WTC11 (cell line): ENCODE measurements at regions not wholly inside any gene's neighbourhood (a gene's known extent, or its start where the extent isn't known, plus 50 kb on each side); places are given as distances from the start of the nearest gene placed in this dataset.

ENCODE experiments used
- FOXJ3 ChIP-seq: sonication (generic); formaldehyde crosslinking; IDR thresholded peaks from 2 replicates; pipeline ENCODE4 v1.9.0; 2021; ENCODE audit warnings: missing genetic modification reagents, mild to moderate bottlenecking, borderline replicate concordance
- JAZF1 ChIP-seq: fragments of 250-450 bp; sonication (Bioruptor Pico); IDR thresholded peaks from 2 replicates; pipeline ENCODE4 v1.9.0; 2021; ENCODE audit warnings: moderate library complexity, mild to moderate bottlenecking, inconsistent platforms
- NFE2L1 ChIP-seq: sonication (generic); formaldehyde crosslinking; IDR thresholded peaks from 2 replicates; pipeline ENCODE4 v1.8.1; 2023; ENCODE audit warnings: missing genetic modification reagents
- SMAD3 ChIP-seq: sonication (generic); formaldehyde crosslinking; IDR thresholded peaks from 2 replicates; pipeline ENCODE4 v1.8.0; 2022; ENCODE audit warnings: missing genetic modification reagents, mild to moderate bottlenecking, borderline replicate concordance
- SP1 ChIP-seq: sonication (generic); formaldehyde crosslinking; conservative IDR thresholded peaks from 2 replicates; pipeline ENCODE4 v1.8.1; 2022; ENCODE audit warnings: missing genetic modification reagents
- ZNF232 ChIP-seq: sonication (generic); formaldehyde crosslinking; IDR thresholded peaks from 2 replicates; pipeline ENCODE4 v1.8.0; 2022; ENCODE audit warnings: mild to moderate bottlenecking, missing genetic modification reagents
- TF ChIP-seq, protein P1 (sequence below): sonication (generic); formaldehyde crosslinking; IDR thresholded peaks from 2 replicates; pipeline ENCODE4 v1.8.0; 2022; ENCODE audit warnings: mild to moderate bottlenecking, missing genetic modification reagents
- TF ChIP-seq, protein P2 (sequence below): fragments of 200-600 bp; IDR thresholded peaks from 2 replicates; pipeline ENCODE4 v1.8.0; 2022; ENCODE audit warnings: antibody characterized with exemption
- TF ChIP-seq, protein P3 (sequence below): sonication (generic); formaldehyde crosslinking; IDR thresholded peaks from 2 replicates; pipeline ENCODE4 v1.8.0; 2023; ENCODE audit warnings: missing genetic modification reagents, mild to moderate bottlenecking, borderline replicate concordance
- TF ChIP-seq, protein P4 (sequence below): sonication (generic); formaldehyde crosslinking; IDR thresholded peaks from 2 replicates; pipeline ENCODE4 v1.8.1; 2023; ENCODE audit warnings: mild to moderate bottlenecking, missing genetic modification reagents, moderate library complexity

DNA sequence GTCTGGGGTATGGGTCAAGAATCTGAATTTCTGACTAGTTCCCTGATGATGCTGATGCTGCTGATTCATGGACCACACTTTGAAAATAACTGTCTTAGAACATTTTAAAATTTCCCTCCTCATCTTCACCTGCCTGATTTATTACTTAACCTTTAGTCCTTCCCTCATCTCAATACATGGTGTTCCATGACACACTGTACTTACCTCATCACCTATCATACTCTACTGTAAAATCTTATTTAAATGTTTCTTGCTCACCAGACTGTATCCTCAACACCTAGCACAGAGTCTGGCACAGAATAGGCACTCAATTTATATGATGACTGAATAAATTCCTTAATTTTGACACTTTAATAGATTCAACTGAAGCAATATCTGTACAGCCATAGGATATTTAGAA lies 95.7 kb downstream of the FAM161A start:
- TF ChIP-seq ZNF232 (CRISPR knock-in tag) (no peak), JAZF1 (CRISPR knock-in tag) (no peak), FOXJ3 (CRISPR knock-in tag) (no peak), SP1 (no peak), NFE2L1 (CRISPR knock-in tag) (no peak), SMAD3 (CRISPR knock-in tag) (no peak)
- TF ChIP-seq, protein P1, sequence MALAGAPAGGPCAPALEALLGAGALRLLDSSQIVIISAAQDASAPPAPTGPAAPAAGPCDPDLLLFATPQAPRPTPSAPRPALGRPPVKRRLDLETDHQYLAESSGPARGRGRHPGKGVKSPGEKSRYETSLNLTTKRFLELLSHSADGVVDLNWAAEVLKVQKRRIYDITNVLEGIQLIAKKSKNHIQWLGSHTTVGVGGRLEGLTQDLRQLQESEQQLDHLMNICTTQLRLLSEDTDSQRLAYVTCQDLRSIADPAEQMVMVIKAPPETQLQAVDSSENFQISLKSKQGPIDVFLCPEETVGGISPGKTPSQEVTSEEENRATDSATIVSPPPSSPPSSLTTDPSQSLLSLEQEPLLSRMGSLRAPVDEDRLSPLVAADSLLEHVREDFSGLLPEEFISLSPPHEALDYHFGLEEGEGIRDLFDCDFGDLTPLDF: no peak
- TF ChIP-seq, protein P2, sequence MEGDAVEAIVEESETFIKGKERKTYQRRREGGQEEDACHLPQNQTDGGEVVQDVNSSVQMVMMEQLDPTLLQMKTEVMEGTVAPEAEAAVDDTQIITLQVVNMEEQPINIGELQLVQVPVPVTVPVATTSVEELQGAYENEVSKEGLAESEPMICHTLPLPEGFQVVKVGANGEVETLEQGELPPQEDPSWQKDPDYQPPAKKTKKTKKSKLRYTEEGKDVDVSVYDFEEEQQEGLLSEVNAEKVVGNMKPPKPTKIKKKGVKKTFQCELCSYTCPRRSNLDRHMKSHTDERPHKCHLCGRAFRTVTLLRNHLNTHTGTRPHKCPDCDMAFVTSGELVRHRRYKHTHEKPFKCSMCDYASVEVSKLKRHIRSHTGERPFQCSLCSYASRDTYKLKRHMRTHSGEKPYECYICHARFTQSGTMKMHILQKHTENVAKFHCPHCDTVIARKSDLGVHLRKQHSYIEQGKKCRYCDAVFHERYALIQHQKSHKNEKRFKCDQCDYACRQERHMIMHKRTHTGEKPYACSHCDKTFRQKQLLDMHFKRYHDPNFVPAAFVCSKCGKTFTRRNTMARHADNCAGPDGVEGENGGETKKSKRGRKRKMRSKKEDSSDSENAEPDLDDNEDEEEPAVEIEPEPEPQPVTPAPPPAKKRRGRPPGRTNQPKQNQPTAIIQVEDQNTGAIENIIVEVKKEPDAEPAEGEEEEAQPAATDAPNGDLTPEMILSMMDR: no peak
- TF ChIP-seq, protein P3, sequence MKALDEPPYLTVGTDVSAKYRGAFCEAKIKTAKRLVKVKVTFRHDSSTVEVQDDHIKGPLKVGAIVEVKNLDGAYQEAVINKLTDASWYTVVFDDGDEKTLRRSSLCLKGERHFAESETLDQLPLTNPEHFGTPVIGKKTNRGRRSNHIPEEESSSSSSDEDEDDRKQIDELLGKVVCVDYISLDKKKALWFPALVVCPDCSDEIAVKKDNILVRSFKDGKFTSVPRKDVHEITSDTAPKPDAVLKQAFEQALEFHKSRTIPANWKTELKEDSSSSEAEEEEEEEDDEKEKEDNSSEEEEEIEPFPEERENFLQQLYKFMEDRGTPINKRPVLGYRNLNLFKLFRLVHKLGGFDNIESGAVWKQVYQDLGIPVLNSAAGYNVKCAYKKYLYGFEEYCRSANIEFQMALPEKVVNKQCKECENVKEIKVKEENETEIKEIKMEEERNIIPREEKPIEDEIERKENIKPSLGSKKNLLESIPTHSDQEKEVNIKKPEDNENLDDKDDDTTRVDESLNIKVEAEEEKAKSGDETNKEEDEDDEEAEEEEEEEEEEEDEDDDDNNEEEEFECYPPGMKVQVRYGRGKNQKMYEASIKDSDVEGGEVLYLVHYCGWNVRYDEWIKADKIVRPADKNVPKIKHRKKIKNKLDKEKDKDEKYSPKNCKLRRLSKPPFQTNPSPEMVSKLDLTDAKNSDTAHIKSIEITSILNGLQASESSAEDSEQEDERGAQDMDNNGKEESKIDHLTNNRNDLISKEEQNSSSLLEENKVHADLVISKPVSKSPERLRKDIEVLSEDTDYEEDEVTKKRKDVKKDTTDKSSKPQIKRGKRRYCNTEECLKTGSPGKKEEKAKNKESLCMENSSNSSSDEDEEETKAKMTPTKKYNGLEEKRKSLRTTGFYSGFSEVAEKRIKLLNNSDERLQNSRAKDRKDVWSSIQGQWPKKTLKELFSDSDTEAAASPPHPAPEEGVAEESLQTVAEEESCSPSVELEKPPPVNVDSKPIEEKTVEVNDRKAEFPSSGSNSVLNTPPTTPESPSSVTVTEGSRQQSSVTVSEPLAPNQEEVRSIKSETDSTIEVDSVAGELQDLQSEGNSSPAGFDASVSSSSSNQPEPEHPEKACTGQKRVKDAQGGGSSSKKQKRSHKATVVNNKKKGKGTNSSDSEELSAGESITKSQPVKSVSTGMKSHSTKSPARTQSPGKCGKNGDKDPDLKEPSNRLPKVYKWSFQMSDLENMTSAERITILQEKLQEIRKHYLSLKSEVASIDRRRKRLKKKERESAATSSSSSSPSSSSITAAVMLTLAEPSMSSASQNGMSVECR (CRISPR knock-in tag): no peak
- TF ChIP-seq, protein P4, sequence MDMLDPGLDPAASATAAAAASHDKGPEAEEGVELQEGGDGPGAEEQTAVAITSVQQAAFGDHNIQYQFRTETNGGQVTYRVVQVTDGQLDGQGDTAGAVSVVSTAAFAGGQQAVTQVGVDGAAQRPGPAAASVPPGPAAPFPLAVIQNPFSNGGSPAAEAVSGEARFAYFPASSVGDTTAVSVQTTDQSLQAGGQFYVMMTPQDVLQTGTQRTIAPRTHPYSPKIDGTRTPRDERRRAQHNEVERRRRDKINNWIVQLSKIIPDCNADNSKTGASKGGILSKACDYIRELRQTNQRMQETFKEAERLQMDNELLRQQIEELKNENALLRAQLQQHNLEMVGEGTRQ: no peak
